Activated naive CD4-positive, alpha-beta T cell treated with anti-CD3 and anti-CD28 coated beads, Interleukin-2, amount 50 U/mL, for 72 hours (primary cell): ENCODE measurements at regions not wholly inside any gene's neighbourhood (a gene's known extent, or its start where the extent isn't known, plus 50 kb on each side); places are given as distances from the start of the nearest gene placed in this dataset.
"Not testable (repeated sequence)": the region's sequence is repeated elsewhere in the genome, so short reads cannot be mapped to it uniquely, and the experiment has no call there.

Experiments used
- ATAC-seq, 2 donors: fragments of 150-1000 bp; cut with Tn5 transposase; 2 replicates each; pipeline ENCODE4 v1.10.0; 2021; ENCODE audit warnings: mild to moderate bottlenecking in 2 of 2, moderate library complexity in 2 of 2
- DNase-seq, 2 donors: peaks; one replicate each; pipeline ENCODE4 v3.0.0; 2021 to 2022; ENCODE audit warnings: low spot score in 2 of 2
- H3K27ac Mint-ChIP-seq, 2 donors: one replicate each; pipeline ENCODE4 v1.8.0; 2022; ENCODE audit warnings: mild to moderate bottlenecking in 2 of 2, mixed read lengths in 2 of 2
- H3K36me3 Mint-ChIP-seq, 2 donors: one replicate each; pipeline ENCODE4 v1.8.0; 2022; ENCODE audit warnings: mixed read lengths in 2 of 2
- H3K9me3 Mint-ChIP-seq, 2 donors: one replicate each; pipeline ENCODE4 v1.8.0; 2022; ENCODE audit warnings: mixed read lengths in 2 of 2

GRCh38 chr14:89521988-89522387, 105.0 kb upstream of the FOXN3 start:
- peaks cover 13 to 21% of the 10 kb centered on the region in 2 donors for H3K9me3 Mint-ChIP-seq
- peaks cover 46 to 56% of the 10 kb centered on the region in 2 donors for H3K36me3 Mint-ChIP-seq
- H3K27ac Mint-ChIP-seq: no peak overlapping the region
- no peak for DNase-seq
- ATAC-seq: no peak

GRCh38 chr14:89519040-89519439, 102.0 kb upstream of the FOXN3 start:
- no peak for ATAC-seq
- Mint-ChIP-seq H3K9me3 (peaks cover 13 to 15% of the 10 kb centered on the region in 2 donors), H3K27ac (peak overlapping the region in 1 of 2 donors; percentile 46), H3K36me3 (peaks cover 38 to 53% of the 10 kb centered on the region in 2 donors)
- no peak for DNase-seq

- ATAC-seq: peak in 1 of 2 donors; percentile 64
- H3K36me3 Mint-ChIP-seq: peaks cover 27 to 49% of the 10 kb centered on the region in 2 donors
- H3K9me3 Mint-ChIP-seq: peaks cover 9 to 13% of the 10 kb centered on the region in 2 donors
- H3K27ac Mint-ChIP-seq: peak overlapping the region in 1 of 2 donors; percentile 26
- DNase-seq: no peak
Observed at GRCh38 chr14:89516173-89516572, 99.1 kb upstream of the FOXN3 start.

- no peak for DNase-seq
- H3K9me3 Mint-ChIP-seq: peaks cover 7 to 10% of the 10 kb centered on the region in 2 donors
- peaks cover 18 to 49% of the 10 kb centered on the region in 2 donors for H3K36me3 Mint-ChIP-seq
- no peak for ATAC-seq
- no peak overlapping the region for H3K27ac Mint-ChIP-seq
Observed at GRCh38 chr14:89514601-89515000, 97.6 kb upstream of the FOXN3 start.

- peaks cover 0 to 26% of the 10 kb centered on the region in 2 donors for H3K36me3 Mint-ChIP-seq
- no peak for DNase-seq
- H3K27ac Mint-ChIP-seq: peak overlapping the region; percentile 91 to 96
- no peak for ATAC-seq
- H3K9me3 Mint-ChIP-seq: peaks cover 0 to 10% of the 10 kb centered on the region in 2 donors
Observed at GRCh38 chr14:89509891-89510290, 92.9 kb upstream of the FOXN3 start.

GRCh38 chr14:89508863-89509262, 91.8 kb upstream of the FOXN3 start:
- no peak for ATAC-seq
- DNase-seq: no peak
- Mint-ChIP-seq H3K9me3 (peaks cover 0 to 10% of the 10 kb centered on the region in 2 donors), H3K27ac (no peak overlapping the region), H3K36me3 (peaks cover 0 to 26% of the 10 kb centered on the region in 2 donors)

- no peak for DNase-seq
- ATAC-seq: no peak
- Mint-ChIP-seq H3K9me3 (peaks cover 0 to 10% of the 10 kb centered on the region in 2 donors), H3K36me3 (peaks cover 0 to 26% of the 10 kb centered on the region in 2 donors), H3K27ac (peak overlapping the region; percentile 47 to 63)
Observed at GRCh38 chr14:89507926-89508460, 91.0 kb upstream of the FOXN3 start.

GRCh38 chr14:89507521-89507920, 90.5 kb upstream of the FOXN3 start:
- Mint-ChIP-seq H3K9me3 (peaks cover 0 to 10% of the 10 kb centered on the region in 2 donors), H3K36me3 (peaks cover 0 to 24% of the 10 kb centered on the region in 2 donors), H3K27ac (peak overlapping the region in 1 of 2 donors; percentile 63)
- DNase-seq (no peak), ATAC-seq (peak; percentile 54 to 81)

- peak overlapping the region in 1 of 2 donors; percentile 63 for H3K27ac Mint-ChIP-seq
Observed at GRCh38 chr14:89506891-89507452, 89.9 kb upstream of the FOXN3 start.

GRCh38 chr14:89504602-89505313, 87.7 kb upstream of the FOXN3 start:
- Mint-ChIP-seq H3K9me3 (no peaks in the 10 kb centered on the region), H3K27ac (no peak overlapping the region), H3K36me3 (no peaks in the 10 kb centered on the region)
- DNase-seq (no peak), ATAC-seq (peak; percentile 48 to 68)

More at GRCh38 chr14:89506891-89507452, 89.9 kb upstream of the FOXN3 start:
- not testable (repeated sequence) for H3K9me3 Mint-ChIP-seq, ATAC-seq, DNase-seq
- H3K36me3 Mint-ChIP-seq: peaks cover 0 to 18% of the 10 kb centered on the region in 2 donors

GRCh38 chr14:89504091-89504490, 87.1 kb upstream of the FOXN3 start:
- H3K36me3 Mint-ChIP-seq: no peaks in the 10 kb centered on the region
- ATAC-seq (no peak), DNase-seq (no peak)
- H3K27ac Mint-ChIP-seq: no peak overlapping the region
- H3K9me3 Mint-ChIP-seq: no peaks in the 10 kb centered on the region

GRCh38 chr14:89503431-89503996, 86.5 kb upstream of the FOXN3 start:
- Mint-ChIP-seq H3K36me3 (no peaks in the 10 kb centered on the region), H3K27ac (no peak overlapping the region), H3K9me3 (no peaks in the 10 kb centered on the region)
- DNase-seq (no peak), ATAC-seq (no peak)

GRCh38 chr14:89502966-89503365, 85.9 kb upstream of the FOXN3 start:
- no peak for DNase-seq
- Mint-ChIP-seq H3K36me3 (no peaks in the 10 kb centered on the region), H3K9me3 (no peaks in the 10 kb centered on the region), H3K27ac (no peak overlapping the region)
- ATAC-seq: no peak

GRCh38 chr14:89501381-89501780, 84.3 kb upstream of the FOXN3 start:
- ATAC-seq (no peak), DNase-seq (no peak)
- no peak overlapping the region for H3K27ac Mint-ChIP-seq
- no peaks in the 10 kb centered on the region for H3K9me3 Mint-ChIP-seq
- no peaks in the 10 kb centered on the region for H3K36me3 Mint-ChIP-seq

GRCh38 chr14:89500303-89500702, 83.3 kb upstream of the FOXN3 start:
- DNase-seq: no peak
- ATAC-seq: no peak
- Mint-ChIP-seq H3K27ac (no peak overlapping the region), H3K9me3 (no peaks in the 10 kb centered on the region), H3K36me3 (no peaks in the 10 kb centered on the region)

GRCh38 chr14:89498878-89499277, 81.8 kb upstream of the FOXN3 start:
- DNase-seq (no peak), ATAC-seq (no peak)
- H3K9me3 Mint-ChIP-seq: no peaks in the 10 kb centered on the region
- no peaks in the 10 kb centered on the region for H3K36me3 Mint-ChIP-seq
- peak overlapping the region in 1 of 2 donors; percentile 55 for H3K27ac Mint-ChIP-seq

- Mint-ChIP-seq H3K27ac (peak overlapping the region in 1 of 2 donors; percentile 28), H3K9me3 (no peaks in the 10 kb centered on the region), H3K36me3 (no peaks in the 10 kb centered on the region)
- DNase-seq (no peak), ATAC-seq (no peak)
Observed at GRCh38 chr14:89495718-89496117, 78.7 kb upstream of the FOXN3 start.
